ENCODE measurements at regions not wholly inside any gene's neighbourhood (a gene's known extent, or its start where the extent isn't known, plus 50 kb on each side); places are given as distances from the start of the nearest gene placed in this dataset.

DNA sequence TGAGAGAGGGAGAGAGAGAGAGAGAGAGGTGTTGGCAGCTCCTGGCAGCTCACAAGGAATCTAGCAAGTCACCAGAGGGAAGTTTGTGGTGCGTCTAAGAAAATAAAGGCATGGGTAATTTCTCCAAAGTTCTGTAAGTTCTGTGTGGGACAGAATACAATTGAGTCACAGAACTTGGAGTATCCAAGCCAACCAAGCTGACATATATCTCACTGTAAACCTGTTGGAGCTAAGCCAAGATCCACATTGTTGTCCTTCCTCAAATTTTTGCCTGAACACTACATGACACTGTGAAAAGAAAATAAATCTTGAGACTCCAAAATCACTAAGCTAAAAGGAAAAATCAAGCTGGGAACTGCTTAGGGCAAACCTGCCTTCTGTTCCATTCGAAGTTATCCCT lies 436.7 kb downstream of the MEI4 start:
- TF ChIP-seq ZNF384 (IDR thresholded peaks at IDR 0.05) (no peak), FOXM1 (IDR thresholded peaks at IDR 0.05; ENCODE audit: borderline replicate concordance) (no peak), SUZ12 (IDR thresholded peaks at IDR 0.05) (no peak), TARDBP (IDR thresholded peaks at IDR 0.05) (no peak), NFRKB (IDR thresholded peaks at IDR 0.05) (no peak), FOXA1 (IDR thresholded peaks at IDR 0.05) (no peak), SP1 (IDR thresholded peaks at IDR 0.05) (no peak), HDGF (IDR thresholded peaks at IDR 0.05; ENCODE audit: borderline replicate concordance) (no peak)
- TF ChIP-seq, protein P1, sequence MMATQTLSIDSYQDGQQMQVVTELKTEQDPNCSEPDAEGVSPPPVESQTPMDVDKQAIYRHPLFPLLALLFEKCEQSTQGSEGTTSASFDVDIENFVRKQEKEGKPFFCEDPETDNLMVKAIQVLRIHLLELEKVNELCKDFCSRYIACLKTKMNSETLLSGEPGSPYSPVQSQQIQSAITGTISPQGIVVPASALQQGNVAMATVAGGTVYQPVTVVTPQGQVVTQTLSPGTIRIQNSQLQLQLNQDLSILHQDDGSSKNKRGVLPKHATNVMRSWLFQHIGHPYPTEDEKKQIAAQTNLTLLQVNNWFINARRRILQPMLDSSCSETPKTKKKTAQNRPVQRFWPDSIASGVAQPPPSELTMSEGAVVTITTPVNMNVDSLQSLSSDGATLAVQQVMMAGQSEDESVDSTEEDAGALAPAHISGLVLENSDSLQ (IDR thresholded peaks at IDR 0.05) = no peak
